ENCODE measurements at regions not wholly inside any gene's neighbourhood (a gene's known extent, or its start where the extent isn't known, plus 50 kb on each side); places are given as distances from the start of the nearest gene placed in this dataset.

DNA sequence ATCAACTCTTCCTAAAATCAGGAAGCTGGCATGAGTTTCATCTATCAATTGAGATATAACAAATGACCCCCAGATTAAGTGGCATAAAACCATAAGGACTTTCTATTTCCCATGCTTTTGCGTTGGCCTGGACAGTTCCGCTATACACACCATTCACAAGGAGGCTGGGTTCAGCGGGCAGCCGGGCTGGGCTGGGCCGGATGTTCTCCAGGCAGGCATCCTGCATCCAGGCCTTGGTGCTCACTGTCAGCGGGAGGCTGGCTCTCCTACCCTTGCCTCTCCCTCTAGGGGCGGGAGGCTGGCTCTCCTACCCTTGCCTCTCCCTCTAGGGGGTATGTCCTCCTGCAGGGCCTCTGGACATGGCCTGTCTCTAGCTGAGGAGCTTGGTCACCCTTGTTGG lies 266.0 kb upstream of the ARRDC4 start:
- TF ChIP-seq NFRKB (IDR thresholded peaks at IDR 0.05), result no peak
- no peak for TF ChIP-seq FOXA1 (IDR thresholded peaks at IDR 0.05)
- TF ChIP-seq CTBP1 (IDR thresholded peaks at IDR 0.05; ENCODE audit: borderline replicate concordance), result no peak
- TF ChIP-seq FOXM1 (IDR thresholded peaks at IDR 0.05; ENCODE audit: borderline replicate concordance), result no peak
- no peak for TF ChIP-seq LEF1 (IDR thresholded peaks at IDR 0.05; ENCODE audit: borderline replicate concordance)
- no peak for TF ChIP-seq ARNT (IDR thresholded peaks at IDR 0.05)
- no peak for TF ChIP-seq ZNF384 (IDR thresholded peaks at IDR 0.05)
- no peak for TF ChIP-seq SUZ12 (IDR thresholded peaks at IDR 0.05)
- TF ChIP-seq SP1 (IDR thresholded peaks at IDR 0.05), result no peak
- TF ChIP-seq, protein P1, sequence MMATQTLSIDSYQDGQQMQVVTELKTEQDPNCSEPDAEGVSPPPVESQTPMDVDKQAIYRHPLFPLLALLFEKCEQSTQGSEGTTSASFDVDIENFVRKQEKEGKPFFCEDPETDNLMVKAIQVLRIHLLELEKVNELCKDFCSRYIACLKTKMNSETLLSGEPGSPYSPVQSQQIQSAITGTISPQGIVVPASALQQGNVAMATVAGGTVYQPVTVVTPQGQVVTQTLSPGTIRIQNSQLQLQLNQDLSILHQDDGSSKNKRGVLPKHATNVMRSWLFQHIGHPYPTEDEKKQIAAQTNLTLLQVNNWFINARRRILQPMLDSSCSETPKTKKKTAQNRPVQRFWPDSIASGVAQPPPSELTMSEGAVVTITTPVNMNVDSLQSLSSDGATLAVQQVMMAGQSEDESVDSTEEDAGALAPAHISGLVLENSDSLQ (IDR thresholded peaks at IDR 0.05), result no peak
- TF ChIP-seq ELF4 (IDR thresholded peaks at IDR 0.05), result no peak
- no peak for TF ChIP-seq BHLHE40 (IDR thresholded peaks at IDR 0.05; ENCODE audit: borderline replicate concordance)
- ChIA-PET POLR2A (no interaction called here), CTCF (no interaction called here)
- DNase-seq (ENCODE audit: extremely low spot score), result no peak

DNA sequence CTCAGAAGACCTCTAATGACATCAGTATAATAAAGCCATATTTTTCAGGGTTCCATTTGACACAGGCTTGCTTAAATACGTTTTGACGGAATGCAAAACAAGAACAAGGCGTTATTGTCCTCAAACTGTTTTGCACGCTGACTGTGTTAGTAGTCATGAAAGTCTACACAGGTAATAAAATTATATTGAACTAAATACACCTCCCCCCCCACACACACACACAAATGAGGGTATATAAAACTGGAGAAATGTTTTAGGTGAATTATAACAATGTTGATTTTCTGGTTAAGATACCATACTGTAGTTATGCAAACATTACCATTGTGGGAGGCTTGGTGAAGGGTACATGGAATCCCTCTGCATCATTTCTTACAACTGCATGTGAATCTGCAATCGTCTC lies 257.1 kb upstream of the ARRDC4 start:
- no peak for TF ChIP-seq FOXK2 (IDR thresholded peaks at IDR 0.05)
- no peak for TF ChIP-seq SP1 (IDR thresholded peaks at IDR 0.05)
- TF ChIP-seq BHLHE40 (IDR thresholded peaks at IDR 0.05; ENCODE audit: borderline replicate concordance), result no peak
- no peak for TF ChIP-seq FOXA1 (IDR thresholded peaks at IDR 0.05)
- no peak for TF ChIP-seq SUZ12 (IDR thresholded peaks at IDR 0.05)
- no peak for TF ChIP-seq CTBP1 (IDR thresholded peaks at IDR 0.05; ENCODE audit: borderline replicate concordance)
- TF ChIP-seq FOXM1 (IDR thresholded peaks at IDR 0.05; ENCODE audit: borderline replicate concordance), result no peak
- TF ChIP-seq, protein P1 (IDR thresholded peaks at IDR 0.05), result no peak
- TF ChIP-seq TARDBP (IDR thresholded peaks at IDR 0.05), result no peak
- TF ChIP-seq LEF1 (IDR thresholded peaks at IDR 0.05; ENCODE audit: borderline replicate concordance), result no peak
- TF ChIP-seq L3MBTL2 (conservative IDR thresholded peaks at IDR 0.05), result no peak
- TF ChIP-seq NFRKB (IDR thresholded peaks at IDR 0.05), result no peak
- ChIA-PET POLR2A (no interaction called here), CTCF (no interaction called here)
- DNase-seq (ENCODE audit: extremely low spot score), result no peak

DNA sequence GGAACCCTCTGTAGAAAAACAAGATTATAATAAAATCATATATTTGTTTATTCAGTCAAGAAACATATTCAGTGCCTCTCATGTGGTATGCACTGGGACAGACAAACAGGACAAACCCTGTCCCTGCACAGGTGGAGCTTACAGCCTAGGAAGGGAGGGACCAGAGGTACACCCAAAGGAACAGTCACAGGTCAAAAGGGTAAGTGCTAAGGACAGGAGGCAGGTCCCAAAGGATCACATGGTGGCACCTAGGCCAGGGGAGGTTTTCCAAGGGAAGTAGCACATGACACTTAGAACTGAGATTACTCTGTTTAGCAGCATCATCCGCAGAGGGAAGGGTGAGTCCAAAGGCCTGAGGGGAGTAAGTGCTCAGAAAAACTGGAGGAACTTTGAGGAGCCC lies 254.4 kb upstream of the ARRDC4 start:
- ChIA-PET POLR2A (no interaction called here), CTCF (no interaction called here)
- TF ChIP-seq SUZ12 (IDR thresholded peaks at IDR 0.05) (no peak), CTBP1 (IDR thresholded peaks at IDR 0.05; ENCODE audit: borderline replicate concordance) (no peak), FOXK2 (IDR thresholded peaks at IDR 0.05) (no peak), NFRKB (IDR thresholded peaks at IDR 0.05) (no peak), HDGF (IDR thresholded peaks at IDR 0.05; ENCODE audit: borderline replicate concordance) (no peak), L3MBTL2 (conservative IDR thresholded peaks at IDR 0.05) (no peak), BHLHE40 (IDR thresholded peaks at IDR 0.05; ENCODE audit: borderline replicate concordance) (no peak), ZNF384 (IDR thresholded peaks at IDR 0.05) (no peak), ARNT (IDR thresholded peaks at IDR 0.05) (no peak)
- DNase-seq (ENCODE audit: extremely low spot score), result no peak

DNA sequence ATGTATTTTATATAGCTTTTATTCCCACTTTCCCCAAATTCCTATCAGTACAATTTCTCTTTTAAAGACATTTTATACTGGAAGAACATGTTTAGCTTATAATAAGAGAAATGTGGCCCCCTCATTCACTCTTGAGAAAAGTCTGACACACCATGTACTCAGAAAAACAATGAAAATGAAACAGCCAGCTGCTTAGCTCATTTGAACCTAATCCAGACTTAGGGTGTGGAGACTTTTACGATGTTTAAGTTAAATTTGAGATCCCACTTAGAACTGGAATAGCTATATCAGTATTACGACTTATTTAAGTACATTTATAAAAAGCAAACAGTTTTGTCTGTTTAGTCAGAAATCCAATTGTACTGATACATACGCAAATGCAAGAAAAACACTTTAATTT lies 252.3 kb upstream of the ARRDC4 start:
- POLR2A ChIA-PET, result no interaction called here

DNA sequence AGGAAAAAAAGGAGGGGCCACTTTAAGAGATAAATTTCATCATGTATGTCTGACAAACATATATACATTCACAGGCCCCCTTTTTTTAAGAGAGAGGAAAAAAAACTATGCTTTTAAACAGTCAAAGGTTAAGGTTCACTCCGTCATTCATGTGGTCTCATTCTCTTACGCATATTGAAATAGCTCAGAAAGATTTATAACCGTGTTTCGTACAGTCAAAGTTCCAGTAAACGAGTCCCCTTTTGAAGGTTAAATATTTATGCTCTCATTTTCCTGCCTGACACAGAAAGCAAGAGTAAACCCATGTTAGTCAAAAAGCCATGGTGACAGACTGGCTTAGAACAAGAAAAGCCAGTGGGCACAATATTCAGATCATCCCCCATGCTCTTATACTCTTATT lies 248.0 kb upstream of the ARRDC4 start:
- ChIA-PET CTCF (no interaction called here), POLR2A (no interaction called here)
- no peak for TF ChIP-seq HDGF (IDR thresholded peaks at IDR 0.05; ENCODE audit: borderline replicate concordance)
- TF ChIP-seq FOXM1 (IDR thresholded peaks at IDR 0.05; ENCODE audit: borderline replicate concordance), result no peak
- no peak for TF ChIP-seq FOXA1 (IDR thresholded peaks at IDR 0.05)
- no peak for DNase-seq (ENCODE audit: extremely low spot score)

More for the DNA sequence above, 252.3 kb upstream of the ARRDC4 start:
- DNase-seq (ENCODE audit: extremely low spot score), result no peak
- no peak for TF ChIP-seq FOXM1 (IDR thresholded peaks at IDR 0.05; ENCODE audit: borderline replicate concordance)
- no peak for TF ChIP-seq FOXA1 (IDR thresholded peaks at IDR 0.05)
- TF ChIP-seq FOXK2 (IDR thresholded peaks at IDR 0.05), result no peak
- no peak for TF ChIP-seq BHLHE40 (IDR thresholded peaks at IDR 0.05; ENCODE audit: borderline replicate concordance)
- TF ChIP-seq LEF1 (IDR thresholded peaks at IDR 0.05; ENCODE audit: borderline replicate concordance), result no peak
- no peak for TF ChIP-seq TARDBP (IDR thresholded peaks at IDR 0.05)
- TF ChIP-seq NFRKB (IDR thresholded peaks at IDR 0.05), result no peak
- no peak for TF ChIP-seq L3MBTL2 (conservative IDR thresholded peaks at IDR 0.05)
- no peak for TF ChIP-seq CTBP1 (IDR thresholded peaks at IDR 0.05; ENCODE audit: borderline replicate concordance)
- TF ChIP-seq, protein P1 (IDR thresholded peaks at IDR 0.05), result no peak
- TF ChIP-seq ARNT (IDR thresholded peaks at IDR 0.05), result no peak
- no peak for TF ChIP-seq SUZ12 (IDR thresholded peaks at IDR 0.05)
- CTCF ChIA-PET, result no interaction called here

DNA sequence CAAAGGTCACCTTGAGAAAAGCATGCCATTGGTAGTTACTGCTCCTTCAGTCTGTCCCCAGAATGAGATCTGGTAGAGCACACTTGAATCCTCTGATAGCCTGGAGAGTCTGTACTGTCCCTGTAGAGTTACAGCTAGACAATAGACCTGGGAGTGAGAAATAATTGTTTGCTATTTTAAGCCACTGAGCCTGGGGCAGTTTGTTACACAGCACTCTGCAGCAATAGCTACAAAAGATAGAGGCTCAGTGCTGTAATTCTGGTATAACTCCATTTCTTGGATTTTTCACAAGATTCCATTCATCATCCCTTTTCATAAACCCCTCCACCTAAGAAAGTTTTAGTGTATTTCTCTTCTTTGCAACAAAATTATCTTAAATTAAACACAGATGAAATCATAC lies 242.7 kb upstream of the ARRDC4 start:
- no peak for DNase-seq (ENCODE audit: extremely low spot score)
- CTCF ChIA-PET, result no interaction called here

More for the DNA sequence above, 242.7 kb upstream of the ARRDC4 start:
- POLR2A ChIA-PET, result interaction anchor here (1.3 kb wide), 1 partner anchor 9 kb away, joined by 3 read pairs; no protein-coding TSS in a partner anchor
- TF ChIP-seq ZNF384 (IDR thresholded peaks at IDR 0.05) (no peak), L3MBTL2 (conservative IDR thresholded peaks at IDR 0.05) (no peak), ARNT (IDR thresholded peaks at IDR 0.05) (no peak), FOXA1 (IDR thresholded peaks at IDR 0.05) (no peak), FOXM1 (IDR thresholded peaks at IDR 0.05; ENCODE audit: borderline replicate concordance) (no peak), FOXK2 (IDR thresholded peaks at IDR 0.05) (no peak), NFRKB (IDR thresholded peaks at IDR 0.05) (no peak), LEF1 (IDR thresholded peaks at IDR 0.05; ENCODE audit: borderline replicate concordance) (no peak), SUZ12 (IDR thresholded peaks at IDR 0.05) (no peak), SP1 (IDR thresholded peaks at IDR 0.05) (no peak), HDGF (IDR thresholded peaks at IDR 0.05; ENCODE audit: borderline replicate concordance) (no peak), TARDBP (IDR thresholded peaks at IDR 0.05) (no peak), ELF4 (IDR thresholded peaks at IDR 0.05) (no peak), CTBP1 (IDR thresholded peaks at IDR 0.05; ENCODE audit: borderline replicate concordance) (no peak), BHLHE40 (IDR thresholded peaks at IDR 0.05; ENCODE audit: borderline replicate concordance) (no peak)
- TF ChIP-seq, protein P1 (IDR thresholded peaks at IDR 0.05), result no peak

Data from HEK293T (cell line).